Nephron (organoid): ENCODE measurements at regions not wholly inside any gene's neighbourhood (a gene's known extent, or its start where the extent isn't known, plus 50 kb on each side); places are given as distances from the start of the nearest gene placed in this dataset.

Experiments used
- H3K27ac Mint-ChIP-seq, 3 experiments: 2 replicates each; pipeline ENCODE4 v1.8.0; 2020; ENCODE audit warnings: mixed read lengths in 3 of 3, mild to moderate bottlenecking in 2 of 3, moderate library complexity in 1 of 3
- H3K27me3 Mint-ChIP-seq: 2 replicates; pipeline ENCODE4 v1.8.0; 2021; ENCODE audit warnings: low read depth, mild to moderate bottlenecking, moderate library complexity, mixed read lengths
- H3K36me3 Mint-ChIP-seq: 2 replicates; pipeline ENCODE4 v1.8.0; 2020; ENCODE audit warnings: low read depth, mixed read lengths
- H3K4me1 Mint-ChIP-seq: 2 replicates; pipeline ENCODE4 v1.8.0; 2020; ENCODE audit warnings: mixed read lengths
- H3K4me3 Mint-ChIP-seq, 3 experiments: 2 replicates each; pipeline ENCODE4 v1.8.0; 2020; ENCODE audit warnings: mild to moderate bottlenecking in 3 of 3, mixed read lengths in 3 of 3, moderate library complexity in 2 of 3
- H3K9me3 Mint-ChIP-seq: 2 replicates; pipeline ENCODE4 v1.8.0; 2020; ENCODE audit warnings: mixed read lengths
- TF ChIP-seq, protein P1 (sequence below), 3 experiments: fragments of 200-600 bp; sonication (generic); IDR thresholded peaks; one replicate each; pipeline ENCODE4 v1.5.0; 2021; ENCODE audit warnings: antibody characterized with exemption in 3 of 3; ENCODE audit not compliant: unreplicated experiment in 3 of 3

DNA sequence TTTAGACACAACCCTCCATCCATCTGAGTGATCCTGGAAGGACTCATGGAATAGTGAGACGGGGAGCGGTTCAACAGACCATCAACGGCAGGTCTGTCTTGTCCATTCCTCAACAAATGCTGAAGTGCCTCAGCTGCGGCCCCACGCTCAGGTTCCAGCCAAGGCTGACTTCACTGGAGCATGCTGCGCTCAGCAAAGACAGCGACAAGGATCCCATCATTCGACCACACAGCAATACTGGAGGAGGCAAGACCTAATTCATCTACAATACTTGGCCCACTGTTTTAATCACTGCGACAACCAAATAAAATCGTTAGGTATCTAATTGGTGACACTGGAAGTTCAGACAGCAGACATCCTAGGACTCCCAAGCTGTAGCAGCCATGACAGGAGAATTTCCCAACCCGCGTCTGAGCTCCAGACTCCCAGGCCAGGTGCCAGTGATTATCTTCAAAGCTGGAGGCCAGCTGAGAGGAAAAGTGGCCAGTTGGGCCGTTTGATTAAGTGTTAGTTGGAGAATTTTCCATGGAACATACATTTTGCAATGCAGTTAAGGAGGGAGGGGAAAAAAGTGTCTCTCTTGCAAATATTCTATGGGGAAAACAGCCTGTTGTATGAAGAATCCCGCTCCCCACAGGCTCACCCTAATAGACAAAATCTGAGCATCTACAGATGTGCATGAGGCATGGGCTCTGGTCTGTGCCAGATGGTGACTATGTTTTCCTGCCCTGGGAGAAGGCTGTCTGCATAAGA lies 92.5 kb upstream of the SLC35G4 start:
- TF ChIP-seq, protein P1, sequence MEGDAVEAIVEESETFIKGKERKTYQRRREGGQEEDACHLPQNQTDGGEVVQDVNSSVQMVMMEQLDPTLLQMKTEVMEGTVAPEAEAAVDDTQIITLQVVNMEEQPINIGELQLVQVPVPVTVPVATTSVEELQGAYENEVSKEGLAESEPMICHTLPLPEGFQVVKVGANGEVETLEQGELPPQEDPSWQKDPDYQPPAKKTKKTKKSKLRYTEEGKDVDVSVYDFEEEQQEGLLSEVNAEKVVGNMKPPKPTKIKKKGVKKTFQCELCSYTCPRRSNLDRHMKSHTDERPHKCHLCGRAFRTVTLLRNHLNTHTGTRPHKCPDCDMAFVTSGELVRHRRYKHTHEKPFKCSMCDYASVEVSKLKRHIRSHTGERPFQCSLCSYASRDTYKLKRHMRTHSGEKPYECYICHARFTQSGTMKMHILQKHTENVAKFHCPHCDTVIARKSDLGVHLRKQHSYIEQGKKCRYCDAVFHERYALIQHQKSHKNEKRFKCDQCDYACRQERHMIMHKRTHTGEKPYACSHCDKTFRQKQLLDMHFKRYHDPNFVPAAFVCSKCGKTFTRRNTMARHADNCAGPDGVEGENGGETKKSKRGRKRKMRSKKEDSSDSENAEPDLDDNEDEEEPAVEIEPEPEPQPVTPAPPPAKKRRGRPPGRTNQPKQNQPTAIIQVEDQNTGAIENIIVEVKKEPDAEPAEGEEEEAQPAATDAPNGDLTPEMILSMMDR (IDR thresholded peaks at IDR 0.05; ENCODE audit: unreplicated experiment in 3 of 3) = no peak
- Mint-ChIP-seq H3K27ac (peak overlapping the region in 2 of 3 experiments; percentile 30 to 62), H3K4me1 (peaks cover 14% of the 10 kb centered on the region), H3K9me3 (no peaks in the 10 kb centered on the region), H3K4me3 (no peak overlapping the region), H3K36me3 (no peaks in the 10 kb centered on the region), H3K27me3 (peaks cover 14% of the 10 kb centered on the region)

DNA sequence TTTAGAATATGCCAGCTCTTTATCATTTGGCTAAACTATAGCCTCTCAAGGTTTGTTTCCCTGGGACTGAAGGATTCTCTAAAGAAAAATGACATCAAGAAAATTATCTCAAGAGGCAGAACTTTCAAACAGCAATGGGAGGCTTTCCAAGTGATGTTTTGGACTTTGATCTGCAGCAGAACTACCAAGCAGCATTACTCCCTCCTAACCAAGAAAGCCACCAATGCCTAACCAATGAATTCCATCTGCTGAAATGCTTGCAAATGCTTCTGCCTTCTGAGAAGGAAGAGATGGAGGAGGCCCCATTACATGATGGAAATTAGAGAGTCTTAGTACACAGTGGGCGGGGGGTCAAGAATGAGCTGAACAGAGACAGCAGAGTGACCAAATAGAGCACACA lies 95.1 kb upstream of the SLC35G4 start:
- no peak overlapping the region for H3K4me3 Mint-ChIP-seq
- no peak overlapping the region for H3K27ac Mint-ChIP-seq
- peaks cover 14% of the 10 kb centered on the region for H3K27me3 Mint-ChIP-seq
- H3K36me3 Mint-ChIP-seq = no peaks in the 10 kb centered on the region
- TF ChIP-seq, protein P1 (IDR thresholded peaks at IDR 0.05; ENCODE audit: unreplicated experiment in 3 of 3) = no peak
- H3K4me1 Mint-ChIP-seq = peaks cover 22% of the 10 kb centered on the region
- no peaks in the 10 kb centered on the region for H3K9me3 Mint-ChIP-seq

DNA sequence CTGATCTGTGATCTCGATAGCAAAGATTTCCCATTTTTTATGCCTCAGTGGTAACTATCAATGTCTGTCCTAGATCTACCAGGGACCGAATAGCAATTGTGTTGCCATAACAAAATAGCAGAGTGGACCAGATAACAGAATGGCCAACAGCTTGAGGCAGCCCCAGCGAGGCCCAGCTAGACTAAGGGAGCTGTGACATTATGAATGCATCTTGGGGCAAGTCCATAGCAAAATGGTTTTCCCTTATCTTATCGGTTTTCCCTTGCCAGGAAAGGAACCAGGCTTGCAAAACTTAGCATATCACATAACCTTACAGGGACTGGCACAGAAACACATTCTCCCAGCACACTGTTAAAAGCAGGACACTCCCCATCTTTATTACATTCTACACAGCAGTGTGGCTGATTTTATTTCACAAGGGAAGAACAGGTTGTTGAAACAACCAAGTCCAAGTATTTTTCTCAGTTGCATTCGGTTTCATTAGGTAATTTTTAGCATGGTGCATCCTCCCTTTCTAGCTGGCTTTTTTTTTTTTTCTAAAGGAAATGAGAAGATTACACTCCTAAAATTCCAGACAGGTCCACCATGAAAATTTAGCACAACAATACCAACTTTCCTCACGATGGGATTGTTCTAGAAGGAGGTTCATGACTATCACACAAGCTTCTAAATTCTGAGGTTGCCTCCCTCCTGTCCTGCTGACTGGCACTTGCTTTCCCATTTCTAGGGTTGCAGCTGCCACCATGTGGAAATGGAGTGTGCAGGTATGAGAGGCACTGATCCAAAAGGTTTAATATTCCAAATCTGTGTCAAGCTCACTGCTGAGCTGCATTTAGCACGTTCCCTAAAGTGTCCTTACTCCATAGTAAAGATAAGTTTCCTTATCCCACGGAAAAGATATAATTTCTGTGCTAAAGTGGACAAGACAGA lies 97.0 kb upstream of the SLC35G4 start:
- TF ChIP-seq, protein P1 (IDR thresholded peaks at IDR 0.05; ENCODE audit: unreplicated experiment in 3 of 3) = peak in 1 of 3 experiments; percentile 10
- no peak overlapping the region for H3K4me3 Mint-ChIP-seq
- peaks cover 5% of the 10 kb centered on the region for H3K27me3 Mint-ChIP-seq
- H3K36me3 Mint-ChIP-seq = no peaks in the 10 kb centered on the region
- no peaks in the 10 kb centered on the region for H3K9me3 Mint-ChIP-seq
- H3K4me1 Mint-ChIP-seq = peaks cover 22% of the 10 kb centered on the region
- H3K27ac Mint-ChIP-seq = peak overlapping the region in 2 of 3 experiments; percentile 16 to 81

DNA sequence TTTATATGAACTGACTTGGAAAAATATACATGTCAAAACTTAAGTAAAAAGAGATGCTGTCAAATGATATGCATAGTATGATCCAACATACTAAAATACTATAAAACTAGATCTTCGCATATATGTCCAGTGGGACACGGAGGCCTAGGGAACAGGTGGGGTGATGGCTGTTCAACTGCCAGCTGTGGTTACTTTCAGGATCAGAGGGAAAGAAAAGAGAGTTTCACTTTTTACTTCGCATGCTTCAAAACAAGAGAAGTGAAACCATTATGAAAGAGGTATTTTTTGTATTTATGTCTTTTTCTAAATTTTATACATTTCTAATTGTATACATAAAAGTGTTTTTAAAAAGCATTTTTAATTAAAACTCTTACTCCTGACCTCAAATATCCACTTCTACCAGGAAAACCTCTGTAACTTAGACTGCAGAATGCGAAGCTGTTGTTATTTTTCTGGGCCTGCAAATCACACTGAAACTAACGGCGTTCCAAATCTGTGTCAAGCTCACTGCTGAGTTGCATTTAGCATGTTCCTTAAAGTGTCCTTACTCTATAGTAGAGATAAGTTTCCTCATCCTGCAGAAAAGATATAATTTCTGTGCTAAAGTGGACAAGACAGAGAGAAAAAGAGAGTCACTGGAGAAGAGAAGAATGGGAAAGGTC lies 97.8 kb upstream of the SLC35G4 start:
- Mint-ChIP-seq H3K27ac (peak overlapping the region in 2 of 3 experiments; percentile 16 to 81), H3K9me3 (no peaks in the 10 kb centered on the region), H3K27me3 (no peaks in the 10 kb centered on the region), H3K36me3 (no peaks in the 10 kb centered on the region), H3K4me1 (peaks cover 17% of the 10 kb centered on the region), H3K4me3 (no peak overlapping the region)
- TF ChIP-seq, protein P1 (IDR thresholded peaks at IDR 0.05; ENCODE audit: unreplicated experiment in 3 of 3) = no peak

DNA sequence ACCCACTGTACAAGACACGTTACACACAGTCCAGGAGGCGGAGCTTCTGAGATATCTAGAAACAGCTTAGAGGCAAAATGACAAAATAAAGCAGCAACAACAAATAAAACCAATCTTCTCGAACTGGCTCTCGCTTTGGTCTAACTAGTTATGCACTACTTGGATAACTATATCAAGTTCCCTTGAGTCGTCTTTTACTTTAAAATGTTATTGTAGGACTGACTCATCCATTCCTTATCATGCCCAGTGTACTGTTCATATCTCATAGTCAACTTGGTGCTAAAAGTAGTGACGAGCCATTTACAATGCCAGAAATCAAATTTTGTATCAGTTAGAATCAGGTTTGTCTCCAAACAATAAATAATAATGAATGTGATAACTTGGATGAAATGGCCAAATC lies 102.5 kb upstream of the SLC35G4 start:
- Mint-ChIP-seq H3K4me1 (peaks cover 7% of the 10 kb centered on the region), H3K9me3 (no peaks in the 10 kb centered on the region), H3K36me3 (no peaks in the 10 kb centered on the region), H3K27ac (no peak overlapping the region), H3K27me3 (peaks cover 6% of the 10 kb centered on the region), H3K4me3 (no peak overlapping the region)
- TF ChIP-seq, protein P1 (IDR thresholded peaks at IDR 0.05; ENCODE audit: unreplicated experiment in 3 of 3) = no peak
